ENCODE measurements at regions not wholly inside any gene's neighbourhood (a gene's known extent, or its start where the extent isn't known, plus 50 kb on each side); places are given as distances from the start of the nearest gene placed in this dataset.
"Not testable (repeated sequence)": the region's sequence is repeated elsewhere in the genome, so short reads cannot be mapped to it uniquely, and the experiment has no call there.

- ATAC-seq (no peak), DNase-seq (no peak)
- POLR2A ChIA-PET, result no interaction called here
- Mint-ChIP-seq H3K9me3 (no peaks in the 10 kb centered on the region), H3K36me3 (no peaks in the 10 kb centered on the region), H3K27ac (no peak overlapping the region), H3K4me1 (peaks cover 0 to 8% (median 3%) of the 10 kb centered on the region in 4 donors), H3K27me3 (peaks cover 3 to 21% (median 5%) of the 10 kb centered on the region in 5 donors), H3K4me3 (no peak overlapping the region)
These were observed 68.5 kb downstream of the RBM11 start for GRCh38 chr21:14284481-14284880.

GRCh38 chr21:14281188-14281900 is 65.4 kb downstream of the RBM11 start:
- H3K36me3 Mint-ChIP-seq, H3K4me1 Mint-ChIP-seq, ATAC-seq, POLR2A ChIA-PET, H3K9me3 Mint-ChIP-seq, H3K27ac Mint-ChIP-seq, DNase-seq: not testable (repeated sequence)
- peaks cover 3 to 21% (median 9%) of the 10 kb centered on the region in 5 donors for H3K27me3 Mint-ChIP-seq
- H3K4me3 Mint-ChIP-seq, result peak overlapping the region in 2 of 10 donors; percentile 12 to 45

Data from naive thymus-derived CD8-positive, alpha-beta T cell (primary cell).